Lower leg skin (tissue), 3 donors: ENCODE measurements at regions not wholly inside any gene's neighbourhood (a gene's known extent, or its start where the extent isn't known, plus 50 kb on each side); places are given as distances from the start of the nearest gene placed in this dataset.

Experiments used
- CTCF ChIP-seq, 3 donors: fragments of 450-650 bp; IDR thresholded peaks; one replicate each; pipeline ENCODE4 v1.5.1; 2016; ENCODE audit warnings: antibody characterized with exemption in 3 of 3, mild to moderate bottlenecking in 3 of 3, moderate library complexity in 2 of 3
- POLR2A ChIP-seq, 2 donors: fragments of 450-650 bp; IDR thresholded peaks; one replicate each; pipeline ENCODE4 v1.6.1; 2016 to 2017; ENCODE audit warnings: antibody characterized with exemption in 2 of 2, mild to moderate bottlenecking in 1 of 2, moderate library complexity in 1 of 2

- TF ChIP-seq CTCF (IDR thresholded peaks at IDR 0.05) = no peak
- TF ChIP-seq POLR2A (IDR thresholded peaks at IDR 0.05) = no peak
Observed at GRCh38 chr2:184540246-184540789, 58.0 kb upstream of the ZNF804A start.
